ENCODE measurements at regions not wholly inside any gene's neighbourhood (a gene's known extent, or its start where the extent isn't known, plus 50 kb on each side); places are given as distances from the start of the nearest gene placed in this dataset.

GRCh38 chr5:161138751-161139455 lies 286.9 kb upstream of the ATP10B start:
- no peak for DNase-seq (ENCODE audit: extremely low spot score, insufficient read length, low read depth)
- no peak for FAIRE-seq

GRCh38 chr5:161134956-161135355 lies 282.9 kb upstream of the ATP10B start:
- DNase-seq (ENCODE audit: extremely low spot score, insufficient read length, low read depth) (no peak), FAIRE-seq (no peak)

GRCh38 chr5:161134083-161134482 lies 282.1 kb upstream of the ATP10B start:
- DNase-seq (ENCODE audit: extremely low spot score, insufficient read length, low read depth) (no peak), FAIRE-seq (peak; percentile 39)

GRCh38 chr5:161115941-161116340 lies 263.9 kb upstream of the ATP10B start:
- FAIRE-seq (no peak), DNase-seq (ENCODE audit: extremely low spot score, insufficient read length, low read depth) (no peak)

GRCh38 chr5:161112371-161112770 lies 260.4 kb upstream of the ATP10B start:
- FAIRE-seq (no peak), DNase-seq (ENCODE audit: extremely low spot score, insufficient read length, low read depth) (no peak)

GRCh38 chr5:161105525-161105924 lies 253.5 kb upstream of the ATP10B start:
- FAIRE-seq (no peak), DNase-seq (ENCODE audit: extremely low spot score, insufficient read length, low read depth) (no peak)

- DNase-seq (ENCODE audit: extremely low spot score, insufficient read length, low read depth) (no peak), FAIRE-seq (no peak)
Measured at GRCh38 chr5:161098516-161098915, 246.5 kb upstream of the ATP10B start.

- no peak for FAIRE-seq
- no peak for DNase-seq (ENCODE audit: extremely low spot score, insufficient read length, low read depth)
Measured at GRCh38 chr5:161096581-161096980, 244.6 kb upstream of the ATP10B start.

- no peak for DNase-seq (ENCODE audit: extremely low spot score, insufficient read length, low read depth)
- no peak for FAIRE-seq
Measured at GRCh38 chr5:161095953-161096352, 243.9 kb upstream of the ATP10B start.

GRCh38 chr5:161094411-161094810 lies 242.4 kb upstream of the ATP10B start:
- FAIRE-seq (no peak), DNase-seq (ENCODE audit: extremely low spot score, insufficient read length, low read depth) (no peak)

GRCh38 chr5:161093100-161093499 lies 241.1 kb upstream of the ATP10B start:
- FAIRE-seq (no peak), DNase-seq (ENCODE audit: extremely low spot score, insufficient read length, low read depth) (no peak)

- FAIRE-seq (no peak), DNase-seq (ENCODE audit: extremely low spot score, insufficient read length, low read depth) (no peak)
Measured at GRCh38 chr5:161089569-161089968, 237.6 kb upstream of the ATP10B start.

GRCh38 chr5:161086461-161086860 lies 234.4 kb upstream of the ATP10B start:
- DNase-seq (ENCODE audit: extremely low spot score, insufficient read length, low read depth) (no peak), FAIRE-seq (no peak)

- DNase-seq (ENCODE audit: extremely low spot score, insufficient read length, low read depth) (no peak), FAIRE-seq (no peak)
Measured at GRCh38 chr5:161085056-161085455, 233.0 kb upstream of the ATP10B start.

- no peak for DNase-seq (ENCODE audit: extremely low spot score, insufficient read length, low read depth)
- no peak for FAIRE-seq
Measured at GRCh38 chr5:161084115-161084514, 232.1 kb upstream of the ATP10B start.

GRCh38 chr5:161078793-161079192 lies 226.8 kb upstream of the ATP10B start:
- FAIRE-seq (no peak), DNase-seq (ENCODE audit: extremely low spot score, insufficient read length, low read depth) (no peak)

GRCh38 chr5:161077936-161078545 lies 226.0 kb upstream of the ATP10B start:
- FAIRE-seq: peak; percentile 5
- no peak for DNase-seq (ENCODE audit: extremely low spot score, insufficient read length, low read depth)

- no peak for DNase-seq (ENCODE audit: extremely low spot score, insufficient read length, low read depth)
- FAIRE-seq: no peak
Measured at GRCh38 chr5:161077496-161077895, 225.5 kb upstream of the ATP10B start.

- no peak for FAIRE-seq
Measured at GRCh38 chr5:161064781-161065180, 212.8 kb upstream of the ATP10B start.

GRCh38 chr5:161064297-161064696 lies 212.3 kb upstream of the ATP10B start:
- DNase-seq (ENCODE audit: extremely low spot score, insufficient read length, low read depth): no peak
- FAIRE-seq: no peak

More at GRCh38 chr5:161064781-161065180, 212.8 kb upstream of the ATP10B start:
- no peak for DNase-seq (ENCODE audit: extremely low spot score, insufficient read length, low read depth)

GRCh38 chr5:161058781-161059180 lies 206.8 kb upstream of the ATP10B start:
- no peak for DNase-seq (ENCODE audit: extremely low spot score, insufficient read length, low read depth)
- FAIRE-seq: no peak

All from GM18507 (cell line).